Stomach (tissue), 8 donors: ENCODE measurements at regions not wholly inside any gene's neighbourhood (a gene's known extent, or its start where the extent isn't known, plus 50 kb on each side); places are given as distances from the start of the nearest gene placed in this dataset.

Experiments used
- DNase-seq, 2 donors: peaks; one replicate each; pipeline versions ENCODE4 v3.0.0 to v3.0.0-alpha.2; 2013 to 2019
- H3K27ac ChIP-seq, 5 donors: fragments of 200-600 bp in 4 of 5; sonication (generic) in 4 of 5; one replicate each; pipeline ENCODE4 v1.5.1; 2013 to 2019; ENCODE audit warnings: mild to moderate bottlenecking in 1 of 5, moderate library complexity in 1 of 5
- H3K27me3 ChIP-seq, 3 donors: fragments of 200-600 bp; sonication (generic); one replicate each; pipeline ENCODE4 v1.5.1; 2017 to 2019; ENCODE audit warnings: mixed run types in 1 of 3
- H3K36me3 ChIP-seq, 4 donors: fragments of 200-600 bp; sonication (generic); 1 replicate in 3 of 4; 2 replicates in 1 of 4; pipeline ENCODE4 v1.5.1; 2016 to 2019
- H3K4me1 ChIP-seq, 4 donors: fragments of 200-600 bp; sonication (generic); one replicate each; pipeline ENCODE4 v1.5.1; 2016 to 2019
- H3K4me3 ChIP-seq, 4 donors: fragments of 200-600 bp; sonication (generic) in 3 of 4; one replicate each; pipeline ENCODE4 v1.5.1; 2016 to 2019; ENCODE audit warnings: mild to moderate bottlenecking in 1 of 4
- H3K9me3 ChIP-seq, 4 donors: fragments of 200-600 bp; sonication (generic); one replicate each; pipeline ENCODE4 v1.5.1; 2016 to 2019
- EP300 ChIP-seq: sonication (generic); formaldehyde crosslinking; IDR thresholded peaks from one replicate; pipeline ENCODE4 v1.6.1; 2017; ENCODE audit warnings: antibody characterized with exemption
- POLR2A ChIP-seq, 4 donors: fragments of 450-650 bp; IDR thresholded peaks; one replicate each; pipeline ENCODE4 v1.6.1; 2016; ENCODE audit warnings: antibody characterized with exemption in 4 of 4, control low read depth in 2 of 4, mild to moderate bottlenecking in 1 of 4, moderate library complexity in 1 of 4
- POLR2AphosphoS5 ChIP-seq, 3 donors: sonication (generic); formaldehyde crosslinking; IDR thresholded peaks; one replicate each; pipeline ENCODE4 v1.6.1; 2016; ENCODE audit warnings: antibody characterized with exemption in 3 of 3
- WGBS, 5 donors: extraction: QIAGEN DNeasy Blood & Tissue Kit in 3 of 5; methylation state at CpG; one replicate each; pipeline versions ENCODE4 v1.1.5 to v1.1.7; 2013 to 2018; 5-methylcytosine and 5-hydroxymethylcytosine counted together
- intact Hi-C: fragments of 100-400 bp; cut with DNase I; formaldehyde crosslinking; loops from one replicate; pipeline ENCODE4 v1.15.1; 2023; ENCODE audit warnings: low total_unique reads
- TF ChIP-seq, protein P1 (sequence below), 7 experiments: fragments of 450-650 bp in 4 of 7; fragments of 200-600 bp in 3 of 7; sonication (generic) in 3 of 7; IDR thresholded peaks; one replicate each; pipeline ENCODE4 v1.5.1; 2016 to 2019; ENCODE audit warnings: antibody characterized with exemption in 7 of 7, control low read depth in 2 of 7, mild to moderate bottlenecking in 1 of 7
- donor health status: healthy with polysubstance abuse.
- donor health status: Bipolar disorder and iron deficiency.
- donor health status: healthy.

GRCh38 chr13:76335463-76335862 lies 550.7 kb downstream of the KCTD12 start:
- intact Hi-C loops = no loop called here

DNA sequence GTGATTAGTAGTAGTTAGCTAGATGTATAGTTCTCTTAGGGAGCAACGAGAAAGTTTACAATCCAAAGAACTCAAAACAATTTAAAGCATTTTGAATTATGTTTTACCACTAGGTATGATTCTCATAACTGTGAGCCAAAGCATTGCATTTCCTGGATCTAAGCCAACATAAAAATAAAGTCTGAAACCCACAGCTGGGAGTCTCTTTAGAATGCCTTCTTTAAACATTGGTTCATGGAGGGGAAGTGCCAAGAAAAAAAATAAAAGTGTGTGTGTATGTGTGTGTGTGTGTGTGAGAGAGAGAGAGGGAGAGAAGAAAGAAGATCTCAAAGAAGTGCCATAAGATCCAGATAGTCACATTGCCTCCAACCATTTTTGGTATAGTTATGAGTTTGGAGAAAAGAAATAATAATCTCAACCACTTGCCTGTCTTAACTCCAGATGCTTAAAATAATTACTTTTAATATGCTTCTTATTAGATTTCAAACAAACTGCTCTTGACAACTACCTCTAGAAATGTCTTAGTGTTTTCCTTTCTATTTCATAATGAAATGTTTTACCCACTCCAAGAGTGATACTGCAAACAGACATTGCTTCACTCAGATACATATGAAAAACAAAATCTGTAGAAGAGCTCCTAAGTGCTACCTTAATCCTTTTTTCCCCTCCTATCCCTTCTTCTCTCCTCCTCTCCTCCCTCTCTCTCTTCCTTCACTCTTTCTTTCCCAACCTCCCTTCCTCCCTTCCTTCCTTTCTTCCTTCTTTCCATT lies 554.1 kb downstream of the KCTD12 start:
- H3K4me3 ChIP-seq = no peak overlapping the region
- 18 to 26% (median 21%) methylated on average over 1 of the region's 1 CpG for WGBS, 5 donors
- no peaks in the 10 kb centered on the region for H3K27me3 ChIP-seq
- DNase-seq = peak in 1 of 2 donors; percentile 47
- no peak for TF ChIP-seq POLR2A (IDR thresholded peaks at IDR 0.05)
- TF ChIP-seq EP300 = no peak
- TF ChIP-seq POLR2AphosphoS5 (IDR thresholded peaks at IDR 0.05) = no peak
- TF ChIP-seq, protein P1, sequence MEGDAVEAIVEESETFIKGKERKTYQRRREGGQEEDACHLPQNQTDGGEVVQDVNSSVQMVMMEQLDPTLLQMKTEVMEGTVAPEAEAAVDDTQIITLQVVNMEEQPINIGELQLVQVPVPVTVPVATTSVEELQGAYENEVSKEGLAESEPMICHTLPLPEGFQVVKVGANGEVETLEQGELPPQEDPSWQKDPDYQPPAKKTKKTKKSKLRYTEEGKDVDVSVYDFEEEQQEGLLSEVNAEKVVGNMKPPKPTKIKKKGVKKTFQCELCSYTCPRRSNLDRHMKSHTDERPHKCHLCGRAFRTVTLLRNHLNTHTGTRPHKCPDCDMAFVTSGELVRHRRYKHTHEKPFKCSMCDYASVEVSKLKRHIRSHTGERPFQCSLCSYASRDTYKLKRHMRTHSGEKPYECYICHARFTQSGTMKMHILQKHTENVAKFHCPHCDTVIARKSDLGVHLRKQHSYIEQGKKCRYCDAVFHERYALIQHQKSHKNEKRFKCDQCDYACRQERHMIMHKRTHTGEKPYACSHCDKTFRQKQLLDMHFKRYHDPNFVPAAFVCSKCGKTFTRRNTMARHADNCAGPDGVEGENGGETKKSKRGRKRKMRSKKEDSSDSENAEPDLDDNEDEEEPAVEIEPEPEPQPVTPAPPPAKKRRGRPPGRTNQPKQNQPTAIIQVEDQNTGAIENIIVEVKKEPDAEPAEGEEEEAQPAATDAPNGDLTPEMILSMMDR (IDR thresholded peaks at IDR 0.05) = no peak
- intact Hi-C loops = no loop called here
- no peaks in the 10 kb centered on the region for H3K36me3 ChIP-seq
- no peak overlapping the region for H3K27ac ChIP-seq
- peaks cover 0 to 11% (median 0%) of the 10 kb centered on the region in 4 donors for H3K4me1 ChIP-seq
- H3K9me3 ChIP-seq = no peaks in the 10 kb centered on the region

More at GRCh38 chr13:76335463-76335862, 550.7 kb downstream of the KCTD12 start:
- H3K4me3 ChIP-seq = no peak overlapping the region
- no peaks in the 10 kb centered on the region for H3K27me3 ChIP-seq
- peaks cover 0 to 11% (median 0%) of the 10 kb centered on the region in 4 donors for H3K4me1 ChIP-seq
- no peak for DNase-seq
- TF ChIP-seq, protein P1 (IDR thresholded peaks at IDR 0.05) = no peak
- TF ChIP-seq EP300 (no peak), POLR2A (IDR thresholded peaks at IDR 0.05) (no peak), POLR2AphosphoS5 (IDR thresholded peaks at IDR 0.05) (no peak)
- H3K9me3 ChIP-seq = no peaks in the 10 kb centered on the region
- H3K36me3 ChIP-seq = no peaks in the 10 kb centered on the region
- no peak overlapping the region for H3K27ac ChIP-seq

DNA sequence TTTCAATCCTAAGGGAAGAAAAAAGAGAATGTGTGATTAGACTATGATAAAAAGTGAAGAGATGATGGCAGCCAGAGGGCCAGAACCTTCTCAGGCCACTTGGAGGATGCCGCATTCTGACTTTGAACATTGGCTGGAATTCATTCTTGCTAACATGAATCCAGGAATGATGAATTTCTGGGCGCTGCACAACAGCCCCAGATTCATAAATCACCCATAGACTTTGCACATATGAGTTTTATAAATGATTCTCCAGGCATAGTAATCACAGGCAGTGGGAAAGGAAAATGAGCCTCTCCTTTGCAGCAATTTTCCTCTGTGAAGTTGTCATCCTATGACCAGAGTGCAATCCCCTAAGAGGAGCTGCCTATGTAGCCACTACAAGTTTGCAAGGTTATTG lies 555.4 kb downstream of the KCTD12 start:
- intact Hi-C loops = no loop called here
- Histone ChIP-seq H3K27me3 (no peaks in the 10 kb centered on the region), H3K9me3 (no peaks in the 10 kb centered on the region), H3K36me3 (no peaks in the 10 kb centered on the region), H3K4me3 (no peak overlapping the region), H3K4me1 (peaks cover 0 to 11% (median 0%) of the 10 kb centered on the region in 4 donors), H3K27ac (no peak overlapping the region)
- peak in 1 of 2 donors; percentile 7 for DNase-seq
- TF ChIP-seq POLR2A (IDR thresholded peaks at IDR 0.05) (no peak), POLR2AphosphoS5 (IDR thresholded peaks at IDR 0.05) (no peak), EP300 (no peak)
- TF ChIP-seq, protein P1 (IDR thresholded peaks at IDR 0.05) = no peak
- WGBS, 5 donors = 70 to 83% (median 82%) methylated on average over 2 of the region's 2 CpGs

GRCh38 chr13:76329866-76330580 lies 556.2 kb downstream of the KCTD12 start:
- TF ChIP-seq POLR2A (IDR thresholded peaks at IDR 0.05) (no peak), POLR2AphosphoS5 (IDR thresholded peaks at IDR 0.05) (no peak), EP300 (no peak)
- TF ChIP-seq, protein P1 (IDR thresholded peaks at IDR 0.05) = no peak

More at GRCh38 chr13:76329866-76330580, 556.2 kb downstream of the KCTD12 start:
- Histone ChIP-seq H3K9me3 (no peaks in the 10 kb centered on the region), H3K36me3 (no peaks in the 10 kb centered on the region), H3K27me3 (no peaks in the 10 kb centered on the region), H3K4me3 (no peak overlapping the region), H3K27ac (no peak overlapping the region), H3K4me1 (peaks cover 0 to 7% (median 0%) of the 10 kb centered on the region in 4 donors)
- 61 to 78% (median 62%) methylated on average over 2 of the region's 2 CpGs for WGBS, 5 donors
- intact Hi-C loops = no loop called here
- no peak for DNase-seq
